ENCODE measurements at regions not wholly inside any gene's neighbourhood (a gene's known extent, or its start where the extent isn't known, plus 50 kb on each side); places are given as distances from the start of the nearest gene placed in this dataset.

GRCh38 chr10:4081685-4082111, 296.7 kb upstream of the KLF6 start:
- TF ChIP-seq CTCF (optimal IDR thresholded peaks at IDR 0.05 in 1 of 3, IDR thresholded peaks at IDR 0.05 in 1 of 3, conservative IDR thresholded peaks at IDR 0.05 in 1 of 3; ENCODE audit: extremely low read depth in 1 of 3, insufficient read depth in 2 of 3, low read length in 3 of 3) = no peak
- TF ChIP-seq EZH2 (IDR thresholded peaks at IDR 0.05; ENCODE audit: low read length) = no peak

All from keratinocyte (primary cell).